ENCODE measurements at regions not wholly inside any gene's neighbourhood (a gene's known extent, or its start where the extent isn't known, plus 50 kb on each side); places are given as distances from the start of the nearest gene placed in this dataset.

DNA sequence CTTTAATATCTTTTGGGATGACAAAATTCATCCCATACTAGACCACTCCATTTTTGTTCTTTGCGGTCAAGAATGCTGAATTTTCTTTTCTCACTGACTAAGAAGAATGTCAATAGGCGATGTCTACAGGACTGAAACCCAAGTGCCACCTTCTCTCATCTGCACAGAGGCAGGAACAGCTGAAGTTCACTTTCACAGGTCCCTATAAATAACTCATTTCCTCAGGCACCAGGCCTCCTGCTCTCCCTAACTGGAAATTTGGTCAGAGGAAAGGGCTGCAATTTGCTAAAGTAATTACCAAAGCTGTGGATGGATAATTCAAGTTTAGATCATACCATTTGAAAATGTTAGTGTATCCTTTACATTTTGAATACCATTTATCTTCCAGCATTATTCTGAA is 142.9 kb downstream of the DIRAS2 start:
- Histone ChIP-seq H3K9me2 (no peaks in the 10 kb centered on the region), H3K27ac (ENCODE audit: low read depth in 2 of 2, low read length in 1 of 2) (no peak overlapping the region), H3K9me3 (no peaks in the 10 kb centered on the region), H2AFZ (ENCODE audit: low read depth) (no peak overlapping the region), H3K79me2 (ENCODE audit: insufficient read depth) (no peaks in the 10 kb centered on the region), H3K36me3 (replicated peaks in 1 of 2; ENCODE audit: control insufficient read depth in 1 of 2, insufficient read depth in 2 of 2, low read length in 1 of 2) (no peaks in the 10 kb centered on the region), H3K4me3 (ENCODE audit: low read depth in 2 of 2, low read length in 1 of 2) (no peak overlapping the region), H3K4me1 (ENCODE audit: control insufficient read depth in 1 of 2, insufficient read depth in 2 of 2, low read depth in 1 of 2, low read length in 1 of 2) (no peaks in the 10 kb centered on the region), H3K27me3 (ENCODE audit: insufficient read depth) (no peaks in the 10 kb centered on the region), H3K4me2 (no peak overlapping the region), H3F3A (replicated peaks; ENCODE audit: insufficient read depth) (no peaks in the 10 kb centered on the region), H3K9ac (no peak overlapping the region), H4K20me1 (ENCODE audit: insufficient read depth) (no peaks in the 10 kb centered on the region)
- POLR2A ChIA-PET = no interaction called here
- WGBS (ENCODE audit: low lambda C conversion rate) = 23% methylated on average over 2 of the region's 2 CpGs
- CTCF ChIA-PET = no interaction called here
- TF ChIP-seq NRF1 (IDR thresholded peaks at IDR 0.05; ENCODE audit: low read depth, low read length) (no peak), MEF2A (IDR thresholded peaks at IDR 0.05; ENCODE audit: borderline replicate concordance, low read depth) (no peak), POLR2AphosphoS5 (IDR thresholded peaks at IDR 0.05; ENCODE audit: low read depth, low read length) (no peak), RCOR1 (IDR thresholded peaks at IDR 0.05; ENCODE audit: low read length) (no peak), ZBTB33 (IDR thresholded peaks at IDR 0.05; ENCODE audit: borderline replicate concordance, low read depth) (no peak)
- no peak for DNase-seq

DNA sequence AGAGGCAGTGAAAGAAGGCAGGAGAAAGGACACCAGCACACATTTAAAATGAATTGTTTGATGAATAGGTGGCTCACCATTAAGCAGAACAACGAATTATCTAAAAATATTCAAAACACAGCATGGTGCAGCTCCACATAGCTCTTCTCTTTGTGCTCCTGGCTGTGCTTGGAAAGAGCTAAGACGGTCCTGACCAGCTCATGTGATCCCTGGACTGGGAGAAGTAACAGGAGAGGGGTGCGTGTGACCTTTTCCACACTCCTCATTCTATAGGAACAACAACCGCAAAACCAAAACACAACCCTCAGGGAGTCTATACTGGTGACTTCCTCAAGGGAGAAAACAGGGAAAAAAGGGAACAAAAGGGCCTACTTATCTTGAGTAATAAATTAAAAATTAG is 140.5 kb downstream of the DIRAS2 start:
- 31% methylated on average over 4 of the region's 4 CpGs for WGBS (ENCODE audit: low lambda C conversion rate)
- Histone ChIP-seq H3K4me3 (ENCODE audit: low read depth in 2 of 2, low read length in 1 of 2) (no peak overlapping the region), H3K27ac (ENCODE audit: low read depth in 2 of 2, low read length in 1 of 2) (no peak overlapping the region), H3K4me1 (ENCODE audit: control insufficient read depth in 1 of 2, insufficient read depth in 2 of 2, low read depth in 1 of 2, low read length in 1 of 2) (no peaks in the 10 kb centered on the region), H4K20me1 (ENCODE audit: insufficient read depth) (no peaks in the 10 kb centered on the region), H2AFZ (ENCODE audit: low read depth) (no peak overlapping the region), H3K9me2 (no peaks in the 10 kb centered on the region), H3K9me3 (no peaks in the 10 kb centered on the region), H3K27me3 (ENCODE audit: insufficient read depth) (no peaks in the 10 kb centered on the region), H3F3A (replicated peaks; ENCODE audit: insufficient read depth) (no peaks in the 10 kb centered on the region), H3K9ac (no peak overlapping the region), H3K36me3 (replicated peaks in 1 of 2; ENCODE audit: control insufficient read depth in 1 of 2, insufficient read depth in 2 of 2, low read length in 1 of 2) (no peaks in the 10 kb centered on the region), H3K79me2 (ENCODE audit: insufficient read depth) (no peaks in the 10 kb centered on the region), H3K4me2 (no peak overlapping the region)
- CTCF ChIA-PET = no interaction called here
- POLR2A ChIA-PET = no interaction called here
- TF ChIP-seq FOXJ3 (CRISPR knock-in tag; IDR thresholded peaks at IDR 0.05) = no peak
- TF ChIP-seq, protein P1, sequence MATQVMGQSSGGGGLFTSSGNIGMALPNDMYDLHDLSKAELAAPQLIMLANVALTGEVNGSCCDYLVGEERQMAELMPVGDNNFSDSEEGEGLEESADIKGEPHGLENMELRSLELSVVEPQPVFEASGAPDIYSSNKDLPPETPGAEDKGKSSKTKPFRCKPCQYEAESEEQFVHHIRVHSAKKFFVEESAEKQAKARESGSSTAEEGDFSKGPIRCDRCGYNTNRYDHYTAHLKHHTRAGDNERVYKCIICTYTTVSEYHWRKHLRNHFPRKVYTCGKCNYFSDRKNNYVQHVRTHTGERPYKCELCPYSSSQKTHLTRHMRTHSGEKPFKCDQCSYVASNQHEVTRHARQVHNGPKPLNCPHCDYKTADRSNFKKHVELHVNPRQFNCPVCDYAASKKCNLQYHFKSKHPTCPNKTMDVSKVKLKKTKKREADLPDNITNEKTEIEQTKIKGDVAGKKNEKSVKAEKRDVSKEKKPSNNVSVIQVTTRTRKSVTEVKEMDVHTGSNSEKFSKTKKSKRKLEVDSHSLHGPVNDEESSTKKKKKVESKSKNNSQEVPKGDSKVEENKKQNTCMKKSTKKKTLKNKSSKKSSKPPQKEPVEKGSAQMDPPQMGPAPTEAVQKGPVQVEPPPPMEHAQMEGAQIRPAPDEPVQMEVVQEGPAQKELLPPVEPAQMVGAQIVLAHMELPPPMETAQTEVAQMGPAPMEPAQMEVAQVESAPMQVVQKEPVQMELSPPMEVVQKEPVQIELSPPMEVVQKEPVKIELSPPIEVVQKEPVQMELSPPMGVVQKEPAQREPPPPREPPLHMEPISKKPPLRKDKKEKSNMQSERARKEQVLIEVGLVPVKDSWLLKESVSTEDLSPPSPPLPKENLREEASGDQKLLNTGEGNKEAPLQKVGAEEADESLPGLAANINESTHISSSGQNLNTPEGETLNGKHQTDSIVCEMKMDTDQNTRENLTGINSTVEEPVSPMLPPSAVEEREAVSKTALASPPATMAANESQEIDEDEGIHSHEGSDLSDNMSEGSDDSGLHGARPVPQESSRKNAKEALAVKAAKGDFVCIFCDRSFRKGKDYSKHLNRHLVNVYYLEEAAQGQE (IDR thresholded peaks at IDR 0.05; ENCODE audit: low read depth, low read length) = no peak
- no peak for TF ChIP-seq USF1 (IDR thresholded peaks at IDR 0.05; ENCODE audit: borderline replicate concordance, low read depth)
- no peak for TF ChIP-seq NFIC (IDR thresholded peaks at IDR 0.05; ENCODE audit: borderline replicate concordance)
- TF ChIP-seq FOSL2 (IDR thresholded peaks at IDR 0.05; ENCODE audit: borderline replicate concordance, low read depth) = no peak
- TF ChIP-seq TAF1 (IDR thresholded peaks at IDR 0.05; ENCODE audit: borderline replicate concordance, low read depth, low read length) = no peak
- TF ChIP-seq TCF12 (IDR thresholded peaks at IDR 0.05) = no peak
- DNase-seq = no peak

Data from SK-N-SH (cell line).